Neural crest cell (in vitro differentiated cells): ENCODE measurements at regions not wholly inside any gene's neighbourhood (a gene's known extent, or its start where the extent isn't known, plus 50 kb on each side); places are given as distances from the start of the nearest gene placed in this dataset.

Experiments used
- DNase-seq: peaks from one replicate; pipeline ENCODE4 v3.0.0; 2021; ENCODE audit warnings: low read depth, mixed read lengths, low spot score
- H3K27ac Mint-ChIP-seq: one replicate; pipeline ENCODE4 v1.8.0; 2021; ENCODE audit warnings: mild to moderate bottlenecking, mixed read lengths; ENCODE audit not compliant: unreplicated experiment
- H3K27me3 Mint-ChIP-seq: 2 replicates; pipeline ENCODE4 v1.8.0; 2021; ENCODE audit warnings: low read depth, mild to moderate bottlenecking, mixed read lengths
- H3K36me3 Mint-ChIP-seq: 2 replicates; pipeline ENCODE4 v1.8.0; 2021; ENCODE audit warnings: low read depth, mild to moderate bottlenecking, mixed read lengths
- H3K4me1 Mint-ChIP-seq: 2 replicates; pipeline ENCODE4 v1.8.0; 2021; ENCODE audit warnings: mixed read lengths
- H3K4me3 Mint-ChIP-seq: one replicate; pipeline ENCODE4 v1.8.0; 2021; ENCODE audit warnings: mild to moderate bottlenecking, mixed read lengths
- H3K9me3 Mint-ChIP-seq: 2 replicates; pipeline ENCODE4 v1.8.0; 2021; ENCODE audit warnings: mixed read lengths
- TF ChIP-seq, protein P1 (sequence below): fragments of 200-600 bp; sonication (generic); conservative IDR thresholded peaks from 2 replicates; pipeline ENCODE4 v1.5.0; 2021; ENCODE audit warnings: antibody characterized with exemption, mild to moderate bottlenecking

GRCh38 chr3:144670571-144670970, 698.9 kb downstream of the DIPK2A start:
- Mint-ChIP-seq H3K36me3 (peaks cover 6% of the 10 kb centered on the region), H3K27me3 (no peaks in the 10 kb centered on the region), H3K9me3 (peaks cover 6% of the 10 kb centered on the region), H3K4me1 (no peaks in the 10 kb centered on the region), H3K4me3 (no peak overlapping the region), H3K27ac (no peak overlapping the region)
- TF ChIP-seq, protein P1, sequence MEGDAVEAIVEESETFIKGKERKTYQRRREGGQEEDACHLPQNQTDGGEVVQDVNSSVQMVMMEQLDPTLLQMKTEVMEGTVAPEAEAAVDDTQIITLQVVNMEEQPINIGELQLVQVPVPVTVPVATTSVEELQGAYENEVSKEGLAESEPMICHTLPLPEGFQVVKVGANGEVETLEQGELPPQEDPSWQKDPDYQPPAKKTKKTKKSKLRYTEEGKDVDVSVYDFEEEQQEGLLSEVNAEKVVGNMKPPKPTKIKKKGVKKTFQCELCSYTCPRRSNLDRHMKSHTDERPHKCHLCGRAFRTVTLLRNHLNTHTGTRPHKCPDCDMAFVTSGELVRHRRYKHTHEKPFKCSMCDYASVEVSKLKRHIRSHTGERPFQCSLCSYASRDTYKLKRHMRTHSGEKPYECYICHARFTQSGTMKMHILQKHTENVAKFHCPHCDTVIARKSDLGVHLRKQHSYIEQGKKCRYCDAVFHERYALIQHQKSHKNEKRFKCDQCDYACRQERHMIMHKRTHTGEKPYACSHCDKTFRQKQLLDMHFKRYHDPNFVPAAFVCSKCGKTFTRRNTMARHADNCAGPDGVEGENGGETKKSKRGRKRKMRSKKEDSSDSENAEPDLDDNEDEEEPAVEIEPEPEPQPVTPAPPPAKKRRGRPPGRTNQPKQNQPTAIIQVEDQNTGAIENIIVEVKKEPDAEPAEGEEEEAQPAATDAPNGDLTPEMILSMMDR = no peak
- no peak for DNase-seq

DNA sequence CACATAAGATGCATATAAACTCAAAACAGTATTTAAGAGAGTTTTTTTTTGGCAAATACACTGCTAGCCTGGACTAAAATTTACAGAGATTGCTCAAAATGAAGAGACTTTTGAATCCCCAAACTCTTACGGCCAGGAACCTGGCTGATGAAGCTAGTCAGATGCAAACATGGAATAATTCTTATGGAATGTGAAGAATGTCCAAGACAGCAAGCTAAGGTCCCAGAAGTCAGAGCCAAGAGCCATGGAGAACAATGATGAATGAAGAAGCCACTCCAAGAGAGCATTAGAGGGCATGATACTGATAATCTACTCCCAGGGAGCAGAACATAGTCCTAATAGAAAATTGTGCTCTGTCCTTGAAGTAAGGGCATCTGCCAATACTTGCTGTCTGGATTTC, 705.5 kb downstream of the DIPK2A start:
- H3K4me3 Mint-ChIP-seq = no peak overlapping the region
- no peaks in the 10 kb centered on the region for H3K4me1 Mint-ChIP-seq
- H3K9me3 Mint-ChIP-seq = no peaks in the 10 kb centered on the region
- no peak for DNase-seq
- no peak overlapping the region for H3K27ac Mint-ChIP-seq
- TF ChIP-seq, protein P1 = no peak
- H3K36me3 Mint-ChIP-seq = no peaks in the 10 kb centered on the region
- H3K27me3 Mint-ChIP-seq = no peaks in the 10 kb centered on the region

GRCh38 chr3:144683065-144683464, 711.4 kb downstream of the DIPK2A start:
- TF ChIP-seq, protein P1 = no peak
- Mint-ChIP-seq H3K27me3 (no peaks in the 10 kb centered on the region), H3K36me3 (no peaks in the 10 kb centered on the region), H3K4me1 (no peaks in the 10 kb centered on the region), H3K27ac (no peak overlapping the region), H3K9me3 (peaks cover 2% of the 10 kb centered on the region), H3K4me3 (no peak overlapping the region)
- no peak for DNase-seq

- peaks cover 12% of the 10 kb centered on the region for H3K9me3 Mint-ChIP-seq
- TF ChIP-seq, protein P1 = no peak
- H3K4me3 Mint-ChIP-seq = no peak overlapping the region
- no peaks in the 10 kb centered on the region for H3K4me1 Mint-ChIP-seq
- no peaks in the 10 kb centered on the region for H3K27me3 Mint-ChIP-seq
- no peaks in the 10 kb centered on the region for H3K36me3 Mint-ChIP-seq
- H3K27ac Mint-ChIP-seq = no peak overlapping the region
- DNase-seq = no peak
Observed at GRCh38 chr3:144687862-144688261, 716.2 kb downstream of the DIPK2A start.

GRCh38 chr3:144692488-144692887, 720.9 kb downstream of the DIPK2A start:
- Mint-ChIP-seq H3K4me3 (no peak overlapping the region), H3K27ac (no peak overlapping the region), H3K27me3 (no peaks in the 10 kb centered on the region), H3K4me1 (no peaks in the 10 kb centered on the region), H3K9me3 (peaks cover 16% of the 10 kb centered on the region), H3K36me3 (no peaks in the 10 kb centered on the region)
- TF ChIP-seq, protein P1 = no peak
- DNase-seq = no peak

GRCh38 chr3:144708437-144708836, 736.8 kb downstream of the DIPK2A start:
- no peak overlapping the region for H3K27ac Mint-ChIP-seq
- no peaks in the 10 kb centered on the region for H3K36me3 Mint-ChIP-seq
- no peaks in the 10 kb centered on the region for H3K4me1 Mint-ChIP-seq
- no peaks in the 10 kb centered on the region for H3K27me3 Mint-ChIP-seq
- no peak for DNase-seq
- TF ChIP-seq, protein P1 = no peak
- H3K4me3 Mint-ChIP-seq = no peak overlapping the region
- H3K9me3 Mint-ChIP-seq = peaks cover under 1% of the 10 kb centered on the region
